Keratinocyte (primary cell): ENCODE measurements at regions not wholly inside any gene's neighbourhood (a gene's known extent, or its start where the extent isn't known, plus 50 kb on each side); places are given as distances from the start of the nearest gene placed in this dataset.

ENCODE experiments used
- DNase-seq: peaks from one replicate; pipeline ENCODE4 v3.0.0-alpha.2; 2011; ENCODE audit warnings: low read depth, missing footprints, low spot score
- FAIRE-seq: peaks from 2 replicates; lab custom pipeline; 2011; peaks lifted over from hg19 to GRCh38; lab: Jason Lieb, UNC
- H2AFZ ChIP-seq: 2 replicates; pipeline ENCODE4 v1.6.0; 2012; ENCODE audit warnings: low read length, control low read depth, inconsistent platforms; ENCODE audit not compliant: control insufficient read depth
- H3K27ac ChIP-seq: 2 replicates; pipeline ENCODE4 v1.5.1; 2011; ENCODE audit warnings: low read length; ENCODE audit not compliant: control insufficient read depth, insufficient read depth
- H3K27me3 ChIP-seq: 3 replicates; pipeline ENCODE4 v1.6.0; 2011; ENCODE audit warnings: low read length; ENCODE audit not compliant: control insufficient read depth, insufficient read depth; ENCODE audit errors: extremely low read depth
- H3K36me3 ChIP-seq, 2 experiments: 2 replicates in 1 of 2; 3 replicates in 1 of 2; pipeline ENCODE4 v1.5.1; 2011; ENCODE audit warnings: low read length in 2 of 2, mild to moderate bottlenecking in 1 of 2; ENCODE audit not compliant: control insufficient read depth in 2 of 2, insufficient read depth in 2 of 2; ENCODE audit errors: extremely low read depth in 1 of 2
- H3K4me1 ChIP-seq: 3 replicates; pipeline ENCODE4 v1.5.1; 2011; ENCODE audit warnings: low read length; ENCODE audit not compliant: control insufficient read depth, insufficient read depth; ENCODE audit errors: extremely low read depth
- H3K4me2 ChIP-seq: 3 replicates; pipeline ENCODE4 v1.6.0; 2011; ENCODE audit warnings: low read depth, low read length; ENCODE audit not compliant: control insufficient read depth, insufficient read depth; ENCODE audit errors: extremely low read depth
- H3K4me3 ChIP-seq, 3 experiments: fragments of 200-600 bp in 1 of 3; sonication (generic) in 1 of 3; 2 replicates in 2 of 3; 3 replicates in 1 of 3; pipeline ENCODE4 v1.5.1; 2011 to 2016; ENCODE audit warnings: low read length in 3 of 3, mild to moderate bottlenecking in 3 of 3, control low read depth in 2 of 3, inconsistent platforms in 1 of 3, low read depth in 1 of 3, mixed read lengths in 1 of 3, mixed run types in 1 of 3, moderate library complexity in 1 of 3; ENCODE audit not compliant: control insufficient read depth in 2 of 3, insufficient read depth in 2 of 3; ENCODE audit errors: extremely low read depth in 1 of 3
- H3K79me2 ChIP-seq: 2 replicates; pipeline ENCODE4 v1.6.0; 2012; ENCODE audit warnings: low read length; ENCODE audit not compliant: control insufficient read depth, insufficient read depth
- H3K9ac ChIP-seq: 3 replicates; pipeline ENCODE4 v1.6.0; 2011; ENCODE audit warnings: low read length; ENCODE audit not compliant: control insufficient read depth, insufficient read depth; ENCODE audit errors: extremely low read depth
- H3K9me1 ChIP-seq: 3 replicates; pipeline ENCODE4 v1.6.0; 2011; ENCODE audit warnings: low read length; ENCODE audit not compliant: control insufficient read depth, insufficient read depth; ENCODE audit errors: extremely low read depth
- H3K9me3 ChIP-seq: 2 replicates; pipeline ENCODE4 v1.5.1; 2012; ENCODE audit warnings: low read depth, low read length; ENCODE audit not compliant: control insufficient read depth
- H4K20me1 ChIP-seq: 3 replicates; pipeline ENCODE4 v1.6.0; 2011; ENCODE audit warnings: low read length; ENCODE audit not compliant: control insufficient read depth, insufficient read depth; ENCODE audit errors: extremely low read depth
- CTCF ChIP-seq, 3 experiments: IDR thresholded peaks in 1 of 3; conservative IDR thresholded peaks in 1 of 3; optimal IDR thresholded peaks in 1 of 3; 2 replicates in 2 of 3; 3 replicates in 1 of 3; pipeline versions ENCODE3 to v1.5.1; 2011; ENCODE audit warnings: low read length in 3 of 3, mild to moderate bottlenecking in 3 of 3, moderate library complexity in 2 of 3, control low read depth in 1 of 3, inconsistent platforms in 1 of 3; ENCODE audit not compliant: insufficient read depth in 2 of 3; ENCODE audit errors: extremely low read depth in 1 of 3
- EZH2 ChIP-seq: IDR thresholded peaks from one replicate; pipeline ENCODE4 v1.6.1; 2012; ENCODE audit warnings: inconsistent platforms, mild to moderate bottlenecking, low read length, moderate library complexity
- dilution Hi-C: fragments of 300-500 bp; cut with MboI; formaldehyde crosslinking; loops from one replicate; pipeline ENCODE4 v1.7.0; 2020; ENCODE audit warnings: low sequenced_read_pairs; ENCODE audit not compliant: extremely low pct_ligation_motif_present

- dilution Hi-C loops: no loop called here
- Histone ChIP-seq H3K79me2 (no peaks in the 10 kb centered on the region), H4K20me1 (no peaks in the 10 kb centered on the region), H3K27ac (no peak overlapping the region), H3K4me1 (no peaks in the 10 kb centered on the region), H3K9ac (no peak overlapping the region), H3K9me3 (no peaks in the 10 kb centered on the region), H3K27me3 (no peaks in the 10 kb centered on the region), H3K9me1 (no peaks in the 10 kb centered on the region), H3K4me3 (no peak overlapping the region), H3K36me3 (no peaks in the 10 kb centered on the region), H3K4me2 (no peak overlapping the region), H2AFZ (no peak overlapping the region)
- no peak for FAIRE-seq
- no peak for TF ChIP-seq CTCF (optimal IDR thresholded peaks at IDR 0.05 in 1 of 3, IDR thresholded peaks at IDR 0.05 in 1 of 3, conservative IDR thresholded peaks at IDR 0.05 in 1 of 3; ENCODE audit: extremely low read depth in 1 of 3, insufficient read depth in 2 of 3, low read length in 3 of 3)
- TF ChIP-seq EZH2: no peak
- DNase-seq: no peak
Measured at GRCh38 chr10:120095875-120096274, 203.3 kb downstream of the SEC23IP start.

- H4K20me1 ChIP-seq: no peaks in the 10 kb centered on the region
- H3K4me2 ChIP-seq: no peak overlapping the region
- no peaks in the 10 kb centered on the region for H3K27me3 ChIP-seq
- TF ChIP-seq CTCF (optimal IDR thresholded peaks at IDR 0.05 in 1 of 3, IDR thresholded peaks at IDR 0.05 in 1 of 3, conservative IDR thresholded peaks at IDR 0.05 in 1 of 3; ENCODE audit: extremely low read depth in 1 of 3, insufficient read depth in 2 of 3, low read length in 3 of 3) (no peak), EZH2 (no peak)
- no peaks in the 10 kb centered on the region for H3K4me1 ChIP-seq
- H3K9me3 ChIP-seq: no peaks in the 10 kb centered on the region
- H2AFZ ChIP-seq: no peak overlapping the region
- H3K9me1 ChIP-seq: no peaks in the 10 kb centered on the region
- H3K4me3 ChIP-seq: no peak overlapping the region
- no peaks in the 10 kb centered on the region for H3K79me2 ChIP-seq
- FAIRE-seq (no peak), DNase-seq (no peak)
- dilution Hi-C loops: no loop called here
- H3K9ac ChIP-seq: no peak overlapping the region
- no peaks in the 10 kb centered on the region for H3K36me3 ChIP-seq
- H3K27ac ChIP-seq: no peak overlapping the region
Measured at GRCh38 chr10:120097766-120098165, 205.2 kb downstream of the SEC23IP start.
